Esophagus squamous epithelium (tissue), 4 donors: ENCODE measurements at regions not wholly inside any gene's neighbourhood (a gene's known extent, or its start where the extent isn't known, plus 50 kb on each side); places are given as distances from the start of the nearest gene placed in this dataset.

Experiments
- CTCF ChIP-seq, 6 experiments: fragments of 450-650 bp in 4 of 6; fragments of 200-600 bp in 2 of 6; sonication (generic) in 2 of 6; IDR thresholded peaks; one replicate each; pipeline ENCODE4 v1.5.1; 2016 to 2019; ENCODE audit warnings: antibody characterized with exemption in 6 of 6, mild to moderate bottlenecking in 4 of 6, moderate library complexity in 4 of 6
- POLR2A ChIP-seq, 4 donors: fragments of 450-650 bp; IDR thresholded peaks; one replicate each; pipeline ENCODE4 v1.6.1; 2017; ENCODE audit warnings: antibody characterized with exemption in 4 of 4, mild to moderate bottlenecking in 4 of 4, moderate library complexity in 3 of 4

GRCh38 chr3:197376735-197377555 is 78.5 kb upstream of the DLG1 start:
- TF ChIP-seq CTCF (IDR thresholded peaks at IDR 0.05) = no peak
- TF ChIP-seq POLR2A (IDR thresholded peaks at IDR 0.05) = no peak
